ENCODE measurements at regions not wholly inside any gene's neighbourhood (a gene's known extent, or its start where the extent isn't known, plus 50 kb on each side); places are given as distances from the start of the nearest gene placed in this dataset.
"Not testable (repeated sequence)": the region's sequence is repeated elsewhere in the genome, so short reads cannot be mapped to it uniquely, and the experiment has no call there.

- not testable (repeated sequence) for DNase-seq (ENCODE audit: low spot score)
Measured at GRCh38 chr21:5975719-5976118, 4545.7 kb upstream of the TPTE start.

DNA sequence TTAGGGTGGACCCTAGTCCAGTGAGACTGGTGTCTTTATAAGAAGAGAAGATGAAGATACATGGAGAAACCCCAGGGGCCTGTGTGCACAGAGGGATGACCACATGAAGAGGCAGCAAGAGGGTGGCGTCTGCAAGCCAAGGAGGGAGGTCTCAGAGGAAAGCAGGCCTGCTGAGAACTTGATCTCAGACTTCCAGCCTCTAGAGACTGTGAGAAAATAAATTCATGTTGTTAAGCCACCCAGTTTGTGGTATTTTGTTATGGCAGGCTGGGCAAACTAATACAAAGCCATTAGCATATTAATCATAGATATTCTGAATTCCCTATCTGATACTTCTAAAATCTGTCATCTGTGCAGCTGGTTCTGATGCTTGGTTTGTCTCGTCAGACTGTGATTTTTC, 4523.8 kb upstream of the TPTE start:
- DNase-seq (ENCODE audit: low spot score), result not testable (repeated sequence)

DNA sequence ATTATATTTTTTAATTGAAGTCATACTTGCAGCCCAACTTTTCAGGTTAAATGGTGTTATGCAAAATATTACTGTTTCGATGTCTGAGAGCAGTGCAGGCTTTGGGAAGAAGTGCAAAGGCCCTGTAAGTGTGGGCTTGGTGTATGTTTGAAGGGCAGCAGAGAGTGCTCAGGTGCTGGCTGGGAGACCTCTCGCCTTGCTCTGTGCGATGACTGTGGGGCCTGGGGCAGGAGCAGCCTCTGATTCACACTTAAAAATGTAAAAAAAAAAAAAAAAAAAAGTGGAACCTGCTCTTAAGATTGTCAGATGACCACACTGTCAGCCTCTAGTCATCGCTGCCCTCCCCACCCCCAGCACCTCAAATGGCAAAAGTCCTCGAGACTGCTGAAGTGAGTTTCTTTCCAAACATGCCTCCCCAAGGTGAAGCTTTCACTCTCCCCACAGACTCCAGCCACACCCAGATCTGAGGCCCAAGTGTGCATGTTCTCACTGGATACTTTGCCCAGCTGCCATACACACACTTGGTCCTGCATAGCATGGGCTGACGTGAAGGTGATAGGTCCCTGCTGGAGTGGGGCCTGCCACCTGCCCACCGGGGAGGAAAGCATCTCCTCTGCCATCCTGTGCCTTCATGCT, 4505.8 kb upstream of the TPTE start:
- not testable (repeated sequence) for DNase-seq (ENCODE audit: low spot score)

DNA sequence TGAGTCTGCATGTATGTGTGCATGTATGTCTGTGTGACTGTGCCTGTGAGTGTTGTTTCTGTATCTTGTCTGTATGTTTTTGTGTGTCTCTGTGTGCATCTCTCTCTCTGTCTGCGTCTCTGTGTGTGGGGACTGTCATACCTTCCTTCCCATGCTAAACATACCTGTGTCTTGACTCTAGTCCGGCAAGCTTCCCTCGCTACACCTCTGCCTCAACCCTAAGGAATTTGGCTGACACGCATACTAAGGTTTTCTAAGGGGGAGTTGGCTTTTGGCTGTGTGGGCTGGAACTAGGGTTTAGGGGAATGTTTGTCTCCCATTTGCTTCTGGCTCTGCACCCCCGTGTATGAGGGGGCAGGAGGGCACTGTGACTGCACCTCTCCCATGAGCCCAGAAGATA, 4500.9 kb upstream of the TPTE start:
- DNase-seq (ENCODE audit: low spot score), result not testable (repeated sequence)

- not testable (repeated sequence) for DNase-seq (ENCODE audit: low spot score)
Measured at GRCh38 chr21:6020953-6021716, 4500.2 kb upstream of the TPTE start.

- DNase-seq (ENCODE audit: low spot score), result not testable (repeated sequence)
Measured at GRCh38 chr21:6021717-6022270, 4499.6 kb upstream of the TPTE start.

GRCh38 chr21:6023331-6023730, 4498.1 kb upstream of the TPTE start:
- not testable (repeated sequence) for DNase-seq (ENCODE audit: low spot score)

DNA sequence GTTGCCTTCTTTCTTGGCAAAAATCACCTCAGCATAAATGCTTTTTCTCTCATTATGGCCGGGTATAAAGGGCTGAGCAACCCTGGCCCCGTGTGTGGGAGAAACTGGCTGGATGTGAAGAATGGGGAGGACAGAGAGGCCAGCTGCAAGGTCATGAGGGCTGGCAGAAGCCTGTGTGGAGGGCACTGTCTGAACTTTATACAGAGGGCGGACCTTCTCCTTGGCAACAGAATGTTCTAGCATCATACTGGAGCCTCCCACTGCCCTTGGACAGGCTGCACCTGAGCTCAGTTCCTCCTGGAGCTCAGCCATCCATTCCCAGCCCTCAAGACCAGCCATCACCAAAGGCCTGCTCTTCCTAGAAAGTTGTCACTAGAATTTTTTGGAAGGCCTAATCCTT, 4496.2 kb upstream of the TPTE start:
- not testable (repeated sequence) for DNase-seq (ENCODE audit: low spot score)

DNA sequence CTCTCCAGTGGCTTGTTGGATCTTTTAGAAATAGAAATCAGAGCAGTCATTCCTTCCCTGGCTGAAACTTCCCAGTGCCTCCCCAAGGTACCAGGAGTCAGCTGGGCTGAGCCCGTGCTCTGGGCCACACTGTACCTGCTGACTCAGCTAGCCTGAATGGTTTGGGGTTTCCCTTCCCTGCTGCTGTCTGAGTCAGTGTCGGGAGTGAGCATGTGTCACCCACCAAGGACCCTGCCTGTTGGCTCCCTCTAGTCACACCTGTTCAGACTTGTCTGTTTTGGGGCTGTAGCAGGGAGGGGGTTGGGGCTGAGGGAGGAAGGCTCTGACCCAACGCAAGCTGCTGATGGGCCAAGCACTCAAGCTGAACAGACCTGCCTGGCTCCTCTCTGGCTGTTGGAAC, 4493.9 kb upstream of the TPTE start:
- not testable (repeated sequence) for DNase-seq (ENCODE audit: low spot score)

DNA sequence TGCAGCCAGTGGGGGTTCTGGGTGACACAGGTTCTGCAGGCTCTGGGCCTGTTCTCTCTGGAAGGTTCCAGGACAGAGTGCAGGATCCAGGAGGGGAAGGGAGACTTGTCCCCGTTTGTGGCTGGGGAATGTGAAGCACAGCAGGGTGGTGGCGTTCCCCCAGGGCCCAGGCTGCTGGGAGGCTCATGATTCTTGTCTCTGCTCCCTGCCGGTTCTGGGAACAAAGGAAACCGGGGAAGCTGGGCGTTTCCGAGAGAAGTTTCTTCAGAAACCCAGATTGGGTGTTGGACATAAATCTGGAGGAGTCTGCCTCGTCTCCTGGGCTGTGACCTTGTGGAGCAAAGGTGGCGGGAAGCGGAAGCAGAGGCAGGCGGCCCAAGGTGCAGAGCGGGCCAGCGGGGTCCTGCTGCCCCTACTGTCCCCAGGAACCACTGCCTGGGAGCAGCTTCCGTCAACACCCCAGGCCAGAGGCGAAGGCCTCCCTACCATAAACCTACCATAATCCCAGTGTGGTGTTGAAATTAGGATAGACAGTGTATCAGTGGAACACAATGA, 4487.2 kb upstream of the TPTE start:
- DNase-seq (ENCODE audit: low spot score), result not testable (repeated sequence)

GRCh38 chr21:6034820-6035473, 4486.4 kb upstream of the TPTE start:
- not testable (repeated sequence) for DNase-seq (ENCODE audit: low spot score)

GRCh38 chr21:6035474-6036155, 4485.8 kb upstream of the TPTE start:
- DNase-seq (ENCODE audit: low spot score), result not testable (repeated sequence)

- not testable (repeated sequence) for DNase-seq (ENCODE audit: low spot score)
Measured at GRCh38 chr21:6039224-6039623, 4482.2 kb upstream of the TPTE start.

GRCh38 chr21:6040095-6040494, 4481.3 kb upstream of the TPTE start:
- DNase-seq (ENCODE audit: low spot score), result not testable (repeated sequence)

DNA sequence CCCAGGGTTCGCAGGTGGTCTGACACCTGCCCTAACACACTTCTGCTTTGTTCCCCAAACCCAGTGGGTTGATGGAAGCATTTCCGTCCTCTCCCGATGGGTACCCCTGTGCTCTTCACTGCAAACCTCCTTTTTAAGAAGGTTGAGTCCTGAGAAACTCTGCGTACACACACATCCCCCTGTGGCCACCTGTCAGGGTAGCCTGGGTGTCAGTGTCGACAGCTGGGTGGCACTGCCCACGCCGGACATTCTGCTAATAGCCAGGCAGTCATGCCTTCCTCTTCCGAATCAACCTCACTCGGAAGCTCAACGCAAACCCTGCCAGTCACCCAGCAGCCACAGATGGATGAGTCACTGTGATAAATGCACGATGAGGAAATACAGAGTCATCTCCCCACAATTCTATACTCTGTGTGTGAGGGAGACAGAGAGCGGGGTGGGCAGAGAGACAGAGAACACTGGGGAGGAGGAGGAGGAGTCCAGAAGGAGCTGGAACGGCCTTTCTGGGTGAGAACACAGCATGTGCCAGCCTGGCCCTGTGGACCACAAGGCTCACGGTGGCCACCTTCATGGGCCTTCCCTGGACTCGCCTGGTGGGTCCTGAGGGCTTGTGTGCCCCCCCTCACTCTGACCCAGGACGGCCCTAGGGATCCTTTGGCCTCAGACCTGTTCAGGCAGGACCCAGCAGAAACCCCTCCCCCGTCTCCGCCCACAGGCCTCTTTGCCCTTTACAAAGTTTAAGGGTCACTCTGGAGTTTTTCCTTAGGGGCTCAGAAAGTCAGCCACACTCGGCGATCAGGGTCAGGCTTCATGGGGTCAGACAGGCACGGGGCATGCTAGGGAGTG, 4477.7 kb upstream of the TPTE start:
- not testable (repeated sequence) for DNase-seq (ENCODE audit: low spot score)

DNA sequence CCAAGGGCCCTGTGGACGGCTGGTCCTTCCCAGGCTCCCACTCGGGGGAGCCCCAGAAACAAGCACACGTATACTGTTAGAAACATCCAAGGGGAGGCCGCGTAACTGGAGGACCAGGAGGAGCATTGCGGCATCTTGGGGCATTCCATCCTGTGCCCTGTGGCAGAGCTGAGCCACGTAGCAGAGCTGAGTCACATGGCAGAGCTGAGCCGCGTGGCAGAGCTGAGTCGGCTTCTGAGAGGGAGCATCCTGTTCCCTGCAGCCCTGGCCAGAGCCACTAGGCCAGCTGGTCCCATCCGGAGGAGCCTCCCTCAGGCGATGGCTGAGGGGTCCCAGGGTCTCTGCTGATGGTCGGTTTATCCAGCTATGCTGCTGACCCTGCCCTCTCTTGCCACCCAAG, 4476.7 kb upstream of the TPTE start:
- DNase-seq (ENCODE audit: low spot score), result not testable (repeated sequence)

DNA sequence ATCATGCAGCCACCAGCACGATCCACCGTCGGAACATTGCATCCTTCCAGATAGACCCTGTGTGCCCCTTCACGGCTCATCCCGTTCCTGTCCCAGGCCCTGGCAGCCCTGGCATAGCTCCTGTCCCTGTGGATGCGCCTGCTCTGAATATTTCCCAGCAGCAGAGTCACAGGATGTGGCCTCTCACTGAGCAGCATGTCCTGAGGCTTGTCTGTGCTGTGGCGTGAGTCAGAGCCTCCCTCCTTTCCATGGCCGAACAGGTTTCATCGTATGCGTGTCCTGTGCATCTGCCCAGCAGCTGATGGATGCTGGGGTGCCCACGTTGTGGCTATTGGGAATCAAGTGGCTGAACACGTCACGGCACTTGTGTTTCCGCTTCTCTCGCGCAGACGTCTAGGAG, 4471.5 kb upstream of the TPTE start:
- not testable (repeated sequence) for DNase-seq (ENCODE audit: low spot score)

DNA sequence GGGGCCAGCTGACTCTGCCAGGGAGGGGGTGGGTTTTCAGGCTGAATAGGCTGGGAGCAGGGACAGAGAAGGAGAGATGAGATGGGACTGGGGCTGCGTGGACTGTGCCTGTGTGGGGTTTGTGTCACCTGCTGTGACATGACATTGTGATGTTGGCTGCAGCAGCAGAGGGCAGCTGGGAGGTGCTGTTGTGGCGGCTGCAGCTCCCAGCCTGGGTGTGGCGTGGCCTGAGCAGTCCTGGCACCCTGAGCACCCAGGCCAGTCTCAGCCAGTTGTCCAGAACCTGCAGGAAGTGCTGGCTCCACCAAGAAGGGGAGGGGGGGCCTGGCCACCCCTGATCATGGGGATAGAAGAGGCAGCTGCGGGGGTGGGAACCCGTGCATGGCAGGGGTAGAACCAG, 4469.3 kb upstream of the TPTE start:
- DNase-seq (ENCODE audit: low spot score), result not testable (repeated sequence)

DNA sequence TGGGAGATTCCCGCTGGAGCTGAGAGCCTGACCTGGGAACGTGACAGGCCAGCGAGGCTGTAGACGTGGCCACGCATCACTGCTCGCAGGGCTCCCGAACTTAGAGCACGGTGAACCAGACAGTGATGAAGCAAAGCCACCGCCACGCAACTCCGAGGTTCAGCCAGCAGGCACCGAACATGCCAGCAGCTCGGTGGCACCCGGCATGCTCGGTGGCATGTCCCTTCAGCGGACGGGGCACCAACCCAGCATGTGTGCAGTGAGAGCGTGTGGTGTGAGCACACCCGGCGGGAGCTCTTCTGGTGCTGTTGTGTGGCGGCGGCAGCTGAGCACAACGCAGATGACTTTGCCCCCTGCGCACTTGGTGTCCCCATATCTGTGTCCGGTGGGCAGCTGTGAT, 4468.2 kb upstream of the TPTE start:
- DNase-seq (ENCODE audit: low spot score), result not testable (repeated sequence)

DNA sequence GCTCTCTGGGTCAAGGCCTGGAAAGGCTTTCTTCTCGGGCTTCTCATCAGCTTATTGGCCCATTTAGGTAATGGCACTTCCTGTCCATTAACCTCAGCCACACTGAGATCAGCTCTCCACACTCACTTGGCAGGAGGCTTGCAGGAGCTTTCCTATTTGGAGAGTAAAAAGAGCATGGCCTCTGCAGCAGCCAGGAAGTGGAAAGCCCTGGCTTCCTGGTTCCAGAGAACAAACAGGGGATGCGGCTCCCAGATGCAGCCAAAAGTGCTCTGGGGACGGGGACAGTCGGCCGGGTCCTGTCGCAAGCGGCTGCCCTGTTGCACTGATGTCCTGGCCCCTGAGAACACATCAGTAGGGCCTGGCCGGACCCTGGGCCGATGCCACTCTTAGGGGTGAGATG, 4462.4 kb upstream of the TPTE start:
- DNase-seq (ENCODE audit: low spot score), result not testable (repeated sequence)

Measured in H4 (cell line).